ENCODE measurements at regions not wholly inside any gene's neighbourhood (a gene's known extent, or its start where the extent isn't known, plus 50 kb on each side); places are given as distances from the start of the nearest gene placed in this dataset.
A peak's percentile ranks its signal among the peaks of the same experiment; 100 is the strongest.

DNA sequence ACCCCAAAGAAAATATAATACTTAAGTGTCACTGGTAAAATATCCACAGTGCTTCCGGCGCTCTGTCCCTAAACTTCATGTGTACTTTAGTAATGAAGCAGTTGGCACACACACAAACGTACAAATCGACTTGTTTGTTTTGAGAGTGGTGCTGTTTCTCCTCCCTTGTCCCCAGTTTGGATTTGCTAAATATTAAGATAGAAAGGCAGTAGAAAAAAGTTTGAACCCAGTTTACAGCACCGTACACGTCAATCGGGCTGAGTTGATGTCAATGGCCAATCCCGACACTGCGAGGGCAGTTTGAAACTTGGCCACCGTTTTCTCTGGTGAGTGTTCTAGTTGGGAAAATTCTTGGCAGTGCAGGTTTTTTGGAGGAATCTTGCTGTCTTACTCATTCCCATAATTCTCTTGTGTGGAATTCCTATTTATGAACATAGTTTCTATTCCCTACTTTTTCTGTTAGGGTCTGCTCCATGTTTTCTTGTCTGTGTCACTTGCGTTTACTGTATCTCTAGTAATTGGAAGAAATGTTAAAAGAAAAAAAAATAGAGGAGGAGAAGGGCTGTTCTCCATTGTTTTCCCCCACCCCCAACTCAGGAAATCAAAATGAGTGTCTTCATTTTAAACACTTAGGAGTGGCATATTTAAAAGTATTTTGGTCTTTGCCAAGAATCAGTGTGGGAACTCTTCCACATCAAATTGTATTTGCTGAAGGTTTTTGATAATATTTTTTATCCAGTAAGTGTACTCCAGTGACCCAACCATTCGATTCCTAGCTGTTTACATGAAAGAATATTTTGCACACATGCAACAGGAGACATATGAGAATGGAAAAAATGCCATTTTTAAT is 72.3 kb downstream of the OR2B2 start (continued):
- TF ChIP-seq, protein P1, sequence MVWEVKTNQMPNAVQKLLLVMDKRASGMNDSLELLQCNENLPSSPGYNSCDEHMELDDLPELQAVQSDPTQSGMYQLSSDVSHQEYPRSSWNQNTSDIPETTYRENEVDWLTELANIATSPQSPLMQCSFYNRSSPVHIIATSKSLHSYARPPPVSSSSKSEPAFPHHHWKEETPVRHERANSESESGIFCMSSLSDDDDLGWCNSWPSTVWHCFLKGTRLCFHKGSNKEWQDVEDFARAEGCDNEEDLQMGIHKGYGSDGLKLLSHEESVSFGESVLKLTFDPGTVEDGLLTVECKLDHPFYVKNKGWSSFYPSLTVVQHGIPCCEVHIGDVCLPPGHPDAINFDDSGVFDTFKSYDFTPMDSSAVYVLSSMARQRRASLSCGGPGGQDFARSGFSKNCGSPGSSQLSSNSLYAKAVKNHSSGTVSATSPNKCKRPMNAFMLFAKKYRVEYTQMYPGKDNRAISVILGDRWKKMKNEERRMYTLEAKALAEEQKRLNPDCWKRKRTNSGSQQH (CRISPR knock-in tag; IDR thresholded peaks at IDR 0.05; ENCODE audit: low read depth), result peak; percentile 91
- peak; percentile 89 for TF ChIP-seq NFYC (CRISPR knock-in tag; IDR thresholded peaks at IDR 0.05)
- peak; percentile 93 for TF ChIP-seq SAP130 (CRISPR knock-in tag; IDR thresholded peaks at IDR 0.05; ENCODE audit: low read depth)
- peak; percentile 57 for TF ChIP-seq TBX2 (CRISPR knock-in tag; IDR thresholded peaks at IDR 0.05; ENCODE audit: borderline replicate concordance)
- TF ChIP-seq ETV5 (CRISPR knock-in tag; IDR thresholded peaks at IDR 0.05; ENCODE audit: borderline replicate concordance), result peak; percentile 30; the same call in 1 of the 2 replicates
- TF ChIP-seq, protein P2, sequence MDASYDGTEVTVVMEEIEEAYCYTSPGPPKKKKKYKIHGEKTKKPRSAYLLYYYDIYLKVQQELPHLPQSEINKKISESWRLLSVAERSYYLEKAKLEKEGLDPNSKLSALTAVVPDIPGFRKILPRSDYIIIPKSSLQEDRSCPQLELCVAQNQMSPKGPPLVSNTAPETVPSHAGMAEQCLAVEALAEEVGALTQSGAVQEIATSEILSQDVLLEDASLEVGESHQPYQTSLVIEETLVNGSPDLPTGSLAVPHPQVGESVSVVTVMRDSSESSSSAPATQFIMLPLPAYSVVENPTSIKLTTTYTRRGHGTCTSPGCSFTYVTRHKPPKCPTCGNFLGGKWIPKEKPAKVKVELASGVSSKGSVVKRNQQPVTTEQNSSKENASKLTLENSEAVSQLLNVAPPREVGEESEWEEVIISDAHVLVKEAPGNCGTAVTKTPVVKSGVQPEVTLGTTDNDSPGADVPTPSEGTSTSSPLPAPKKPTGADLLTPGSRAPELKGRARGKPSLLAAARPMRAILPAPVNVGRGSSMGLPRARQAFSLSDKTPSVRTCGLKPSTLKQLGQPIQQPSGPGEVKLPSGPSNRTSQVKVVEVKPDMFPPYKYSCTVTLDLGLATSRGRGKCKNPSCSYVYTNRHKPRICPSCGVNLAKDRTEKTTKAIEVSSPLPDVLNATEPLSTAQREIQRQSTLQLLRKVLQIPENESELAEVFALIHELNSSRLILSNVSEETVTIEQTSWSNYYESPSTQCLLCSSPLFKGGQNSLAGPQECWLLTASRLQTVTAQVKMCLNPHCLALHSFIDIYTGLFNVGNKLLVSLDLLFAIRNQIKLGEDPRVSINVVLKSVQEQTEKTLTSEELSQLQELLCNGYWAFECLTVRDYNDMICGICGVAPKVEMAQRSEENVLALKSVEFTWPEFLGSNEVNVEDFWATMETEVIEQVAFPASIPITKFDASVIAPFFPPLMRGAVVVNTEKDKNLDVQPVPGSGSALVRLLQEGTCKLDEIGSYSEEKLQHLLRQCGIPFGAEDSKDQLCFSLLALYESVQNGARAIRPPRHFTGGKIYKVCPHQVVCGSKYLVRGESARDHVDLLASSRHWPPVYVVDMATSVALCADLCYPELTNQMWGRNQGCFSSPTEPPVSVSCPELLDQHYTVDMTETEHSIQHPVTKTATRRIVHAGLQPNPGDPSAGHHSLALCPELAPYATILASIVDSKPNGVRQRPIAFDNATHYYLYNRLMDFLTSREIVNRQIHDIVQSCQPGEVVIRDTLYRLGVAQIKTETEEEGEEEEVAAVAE (CRISPR knock-in tag; IDR thresholded peaks at IDR 0.05; ENCODE audit: borderline replicate concordance), result peak; percentile 57
- no peak for TF ChIP-seq ZNF296 (CRISPR knock-in tag; conservative IDR thresholded peaks at IDR 0.05)
- TF ChIP-seq ZNF816 (CRISPR knock-in tag; IDR thresholded peaks at IDR 0.05; ENCODE audit: borderline replicate concordance), result peak; percentile 48
- TF ChIP-seq ZNF136 (CRISPR knock-in tag; IDR thresholded peaks at IDR 0.05; ENCODE audit: low read depth), result 0 out of 2 replicates have a peak, but pooled peaks have one; percentile 60
- TF ChIP-seq SNAI1 (CRISPR knock-in tag; IDR thresholded peaks at IDR 0.05; ENCODE audit: borderline replicate concordance), result no peak
- peak; percentile 13 for TF ChIP-seq TEAD3 (CRISPR knock-in tag; optimal IDR thresholded peaks at IDR 0.05; ENCODE audit: borderline replicate concordance)
- peak; percentile 14; the same call in 1 of the 2 replicates for TF ChIP-seq ZNF674 (CRISPR knock-in tag; IDR thresholded peaks at IDR 0.05; ENCODE audit: low read depth)
- TF ChIP-seq ZC3H4 (CRISPR knock-in tag; IDR thresholded peaks at IDR 0.05; ENCODE audit: borderline replicate concordance), result peak; percentile 89
- 0 out of 2 replicates have a peak, but pooled peaks have one; percentile 52 for TF ChIP-seq ZNF747 (CRISPR knock-in tag; IDR thresholded peaks at IDR 0.05; ENCODE audit: borderline replicate concordance)
- TF ChIP-seq STAG1 (CRISPR knock-in tag; IDR thresholded peaks at IDR 0.05), result peak; percentile 8; the same call in 1 of the 2 replicates
- peak; percentile 44; the same call in 1 of the 2 replicates for TF ChIP-seq DMAP1 (CRISPR knock-in tag; IDR thresholded peaks at IDR 0.05)
- no peak for TF ChIP-seq TCF12 (IDR thresholded peaks at IDR 0.05)
- TF ChIP-seq TCF12 (CRISPR knock-in tag; IDR thresholded peaks at IDR 0.05), result no peak
- TF ChIP-seq, protein P3, sequence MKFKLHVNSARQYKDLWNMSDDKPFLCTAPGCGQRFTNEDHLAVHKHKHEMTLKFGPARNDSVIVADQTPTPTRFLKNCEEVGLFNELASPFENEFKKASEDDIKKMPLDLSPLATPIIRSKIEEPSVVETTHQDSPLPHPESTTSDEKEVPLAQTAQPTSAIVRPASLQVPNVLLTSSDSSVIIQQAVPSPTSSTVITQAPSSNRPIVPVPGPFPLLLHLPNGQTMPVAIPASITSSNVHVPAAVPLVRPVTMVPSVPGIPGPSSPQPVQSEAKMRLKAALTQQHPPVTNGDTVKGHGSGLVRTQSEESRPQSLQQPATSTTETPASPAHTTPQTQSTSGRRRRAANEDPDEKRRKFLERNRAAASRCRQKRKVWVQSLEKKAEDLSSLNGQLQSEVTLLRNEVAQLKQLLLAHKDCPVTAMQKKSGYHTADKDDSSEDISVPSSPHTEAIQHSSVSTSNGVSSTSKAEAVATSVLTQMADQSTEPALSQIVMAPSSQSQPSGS (CRISPR knock-in tag; IDR thresholded peaks at IDR 0.05), result 0 out of 2 replicates have a peak, but pooled peaks have one; percentile 12
- TF ChIP-seq RBFOX2 (IDR thresholded peaks at IDR 0.05; ENCODE audit: low read depth, low read length), result peak; percentile 47; the same call in 1 of the 2 replicates
- TF ChIP-seq, protein P4, sequence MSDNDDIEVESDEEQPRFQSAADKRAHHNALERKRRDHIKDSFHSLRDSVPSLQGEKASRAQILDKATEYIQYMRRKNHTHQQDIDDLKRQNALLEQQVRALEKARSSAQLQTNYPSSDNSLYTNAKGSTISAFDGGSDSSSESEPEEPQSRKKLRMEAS (IDR thresholded peaks at IDR 0.05), result 0 out of 2 replicates have a peak, but pooled peaks have one; percentile 23
- TF ChIP-seq PHF21A (CRISPR knock-in tag; IDR thresholded peaks at IDR 0.05), result 0 out of 2 replicates have a peak, but pooled peaks have one; percentile 21
- peak; percentile 25 for TF ChIP-seq RBM22 (optimal IDR thresholded peaks at IDR 0.05; ENCODE audit: low read length)
- TF ChIP-seq ATF1 (CRISPR knock-in tag; IDR thresholded peaks at IDR 0.05), result peak; percentile 44; the same call in 1 of the 2 replicates

Measured in HepG2 (cell line).